HG02678 (cell line): ENCODE measurements at regions not wholly inside any gene's neighbourhood (a gene's known extent, or its start where the extent isn't known, plus 50 kb on each side); places are given as distances from the start of the nearest gene placed in this dataset.

Experiments used
- ATAC-seq: cut with Tn5 transposase; IDR thresholded peaks from one replicate; pipeline ENCODE4 v1.9.1; 2021; ENCODE audit warnings: mild to moderate bottlenecking, moderate library complexity; ENCODE audit not compliant: unreplicated experiment

DNA sequence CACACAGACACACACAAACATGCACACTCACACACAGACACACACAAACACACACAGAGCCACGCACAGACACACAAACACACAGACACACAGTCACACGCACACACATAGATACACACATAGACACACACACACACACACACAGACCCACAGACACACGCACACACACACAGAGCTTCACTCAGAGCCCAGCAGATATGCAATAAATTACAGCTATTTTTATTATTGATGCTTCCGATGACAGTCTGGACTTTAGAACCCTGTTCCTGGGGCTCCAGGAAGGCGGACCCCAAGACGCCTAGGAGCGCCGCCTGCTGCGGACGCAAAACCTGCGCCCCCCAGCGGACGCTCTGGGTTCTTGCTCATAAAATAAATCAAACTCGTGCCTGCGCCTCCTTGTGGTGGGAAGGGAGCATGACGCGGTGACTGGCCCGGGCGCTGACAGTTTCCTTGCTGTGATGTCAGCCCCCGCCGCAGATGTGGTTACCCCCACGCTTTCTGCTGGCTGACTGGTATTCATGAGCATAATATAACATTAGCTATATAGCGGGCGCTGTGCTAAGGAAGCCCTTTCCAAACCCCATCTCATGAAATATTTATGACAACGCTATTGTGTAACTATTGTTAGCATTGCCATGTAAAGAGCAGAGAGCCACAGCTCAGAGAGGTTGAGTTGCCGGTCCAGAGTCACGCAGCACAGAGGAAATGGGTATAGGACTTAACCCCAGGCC is 64.4 kb upstream of the TM9SF2 start:
- peak; percentile 41 for ATAC-seq

DNA sequence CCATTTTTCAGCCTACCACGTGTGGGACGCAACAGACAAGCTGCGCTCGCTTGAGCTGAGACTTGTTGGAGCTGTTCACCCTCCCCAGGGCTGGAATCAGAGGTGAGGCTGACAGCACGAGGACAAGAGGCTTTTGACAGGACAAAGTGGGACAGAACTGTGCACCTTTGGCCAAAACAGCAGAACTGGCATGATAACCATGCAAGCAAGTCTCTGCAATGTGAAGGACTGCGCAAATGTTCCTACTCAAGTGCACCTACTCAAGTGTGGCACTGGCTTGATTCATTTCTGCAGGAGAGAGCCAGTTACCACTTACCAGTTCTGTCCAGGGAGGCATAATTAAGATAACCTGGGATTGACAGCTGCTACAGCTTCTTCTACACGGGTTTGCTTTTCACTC is 62.2 kb upstream of the TM9SF2 start:
- ATAC-seq: no peak

- no peak for ATAC-seq
These were observed 61.2 kb upstream of the TM9SF2 start for GRCh38 chr13:99439850-99440604.

- ATAC-seq: no peak
These were observed 58.9 kb upstream of the TM9SF2 start for GRCh38 chr13:99442273-99442895.

DNA sequence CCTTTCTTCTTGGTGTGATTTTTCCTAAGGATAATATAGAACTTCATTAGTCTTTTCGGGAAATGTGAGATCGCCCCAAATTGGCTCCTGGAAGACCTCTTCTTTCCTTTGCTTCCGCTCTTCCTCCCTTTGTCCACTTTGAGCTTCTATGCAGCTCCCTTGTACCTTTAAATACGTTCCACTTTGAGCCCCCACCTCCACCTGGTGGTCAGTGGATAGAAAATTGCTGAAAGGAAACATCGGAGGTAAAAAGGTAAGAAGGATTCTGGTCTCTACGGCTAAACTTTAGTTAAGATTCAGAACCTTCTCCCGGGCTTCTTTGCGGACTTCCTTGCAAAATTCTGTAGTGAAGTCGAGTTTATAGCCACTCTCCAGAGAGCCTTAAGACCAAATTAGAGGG is 55.0 kb upstream of the TM9SF2 start:
- no peak for ATAC-seq

- no peak for ATAC-seq
These were observed 52.7 kb upstream of the TM9SF2 start for GRCh38 chr13:99448546-99448945.

DNA sequence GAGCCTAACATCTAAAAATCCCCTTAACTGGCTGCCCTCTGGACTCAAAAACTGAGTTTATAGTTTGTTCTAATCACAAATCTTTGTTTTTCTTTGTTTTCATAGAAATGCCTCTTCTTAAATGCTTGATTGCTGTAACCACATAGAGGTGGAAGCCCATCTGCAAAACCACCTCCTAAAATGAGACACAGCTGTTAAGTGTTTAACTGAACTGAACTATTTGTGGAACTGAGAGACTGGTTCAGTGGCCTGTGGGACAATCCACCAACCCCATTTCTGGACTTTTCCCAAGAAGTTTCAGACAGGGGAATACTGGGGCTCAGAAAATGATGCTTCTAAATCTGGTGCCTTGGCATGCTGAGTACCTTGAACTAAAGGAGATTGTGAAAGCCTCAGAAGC is 50.9 kb upstream of the TM9SF2 start:
- ATAC-seq: no peak
